Putamen (tissue), 1 donor: ENCODE measurements at regions not wholly inside any gene's neighbourhood (a gene's known extent, or its start where the extent isn't known, plus 50 kb on each side); places are given as distances from the start of the nearest gene placed in this dataset.

ENCODE experiments used
- DNase-seq: peaks from one replicate; pipeline ENCODE4 v3.0.0-alpha.2; 2016; ENCODE audit warnings: low spot score

DNA sequence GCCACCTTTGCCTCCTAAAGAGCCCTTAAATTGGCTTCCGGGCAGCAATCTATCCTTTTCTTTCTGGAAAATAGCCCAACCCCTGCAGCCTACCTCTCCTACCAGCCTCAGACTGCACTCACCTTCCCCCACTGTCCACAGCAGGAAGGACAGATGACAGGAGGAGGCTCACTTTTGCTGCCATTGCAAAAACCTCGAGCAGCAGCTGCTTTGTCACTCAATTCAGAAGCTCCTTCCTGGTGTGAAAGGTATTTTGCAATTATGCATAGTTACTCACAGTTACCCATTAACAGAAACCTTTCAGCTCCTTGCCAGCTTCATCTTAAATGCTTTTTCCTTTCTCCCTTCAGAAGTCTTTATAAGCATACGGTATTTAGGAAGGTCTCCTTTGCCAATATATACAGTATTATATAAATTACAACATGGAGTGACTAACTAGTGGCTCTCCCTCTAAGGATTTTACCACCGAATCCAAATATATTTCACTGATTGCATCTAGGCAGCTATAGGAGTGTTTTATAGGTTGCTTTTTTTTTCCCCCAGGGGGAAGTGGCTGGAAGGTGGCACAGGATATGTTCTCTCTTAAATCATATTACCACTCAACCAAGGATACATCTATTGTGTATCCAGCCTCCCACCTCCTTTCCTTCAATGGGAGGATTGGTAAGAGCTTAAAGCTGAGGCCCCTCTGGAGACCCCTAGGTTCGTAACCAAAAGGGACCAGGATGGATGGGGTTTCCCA lies 142.1 kb upstream of the IPO9 start:
- DNase-seq, result no peak

DNA sequence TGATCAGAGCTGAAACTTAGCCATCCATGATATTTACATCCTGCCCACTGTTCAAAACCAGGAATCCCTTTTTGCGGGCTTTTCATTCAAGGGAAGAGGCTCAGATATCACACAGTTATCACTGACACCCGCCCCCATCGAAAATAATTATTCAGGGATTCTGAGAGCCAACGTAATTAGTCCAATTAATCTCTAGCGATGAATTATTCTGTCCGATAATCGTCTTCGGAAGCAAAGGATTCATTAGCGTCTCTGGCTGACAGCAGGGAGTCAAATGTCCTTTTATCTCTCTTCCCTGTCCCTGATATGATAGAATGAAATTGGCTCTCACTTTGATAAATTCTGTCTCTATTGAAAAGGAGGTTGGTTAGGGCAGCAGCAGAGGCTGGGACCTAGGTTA lies 140.4 kb upstream of the IPO9 start:
- no peak for DNase-seq

DNA sequence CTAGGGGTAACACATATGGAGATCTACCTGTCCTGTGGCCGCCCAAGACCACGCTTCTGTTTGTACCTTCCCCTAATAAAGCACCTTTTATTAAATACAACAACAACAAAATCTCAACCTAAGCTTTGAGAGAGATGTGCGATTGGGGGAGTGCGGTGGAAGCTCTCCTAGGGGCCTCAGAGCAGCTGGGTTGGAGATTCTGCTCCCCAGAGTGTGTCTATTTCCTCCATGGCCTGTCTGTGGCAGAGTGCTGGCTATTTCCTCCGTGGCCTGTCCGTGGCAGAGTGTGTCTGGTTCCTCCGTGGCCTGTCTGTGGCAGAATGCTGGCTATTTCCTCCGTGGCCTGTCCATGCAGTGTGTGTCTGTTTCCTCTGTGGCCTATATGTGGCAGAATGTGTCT lies 139.3 kb upstream of the IPO9 start:
- no peak for DNase-seq

DNA sequence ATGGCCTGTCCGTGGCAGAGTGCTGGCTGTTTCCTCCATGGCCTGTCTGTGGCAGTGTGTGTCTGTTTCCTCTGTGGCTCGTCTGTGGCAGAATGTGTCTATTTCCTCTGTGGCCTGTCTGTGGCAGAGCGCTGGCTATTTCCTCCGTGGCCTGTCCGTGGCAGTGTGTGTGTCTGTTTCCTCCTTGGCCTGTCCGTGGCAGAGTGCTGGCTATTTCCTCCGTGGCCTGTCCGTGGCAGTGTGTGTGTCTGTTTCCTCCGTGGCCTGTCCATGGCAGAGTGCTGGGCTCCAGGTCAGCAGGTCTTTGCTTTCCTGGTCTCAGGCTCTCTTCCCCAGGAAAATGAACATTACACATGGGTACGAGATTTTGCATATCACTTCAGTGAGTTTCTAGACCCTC lies 138.4 kb upstream of the IPO9 start:
- no peak for DNase-seq

DNA sequence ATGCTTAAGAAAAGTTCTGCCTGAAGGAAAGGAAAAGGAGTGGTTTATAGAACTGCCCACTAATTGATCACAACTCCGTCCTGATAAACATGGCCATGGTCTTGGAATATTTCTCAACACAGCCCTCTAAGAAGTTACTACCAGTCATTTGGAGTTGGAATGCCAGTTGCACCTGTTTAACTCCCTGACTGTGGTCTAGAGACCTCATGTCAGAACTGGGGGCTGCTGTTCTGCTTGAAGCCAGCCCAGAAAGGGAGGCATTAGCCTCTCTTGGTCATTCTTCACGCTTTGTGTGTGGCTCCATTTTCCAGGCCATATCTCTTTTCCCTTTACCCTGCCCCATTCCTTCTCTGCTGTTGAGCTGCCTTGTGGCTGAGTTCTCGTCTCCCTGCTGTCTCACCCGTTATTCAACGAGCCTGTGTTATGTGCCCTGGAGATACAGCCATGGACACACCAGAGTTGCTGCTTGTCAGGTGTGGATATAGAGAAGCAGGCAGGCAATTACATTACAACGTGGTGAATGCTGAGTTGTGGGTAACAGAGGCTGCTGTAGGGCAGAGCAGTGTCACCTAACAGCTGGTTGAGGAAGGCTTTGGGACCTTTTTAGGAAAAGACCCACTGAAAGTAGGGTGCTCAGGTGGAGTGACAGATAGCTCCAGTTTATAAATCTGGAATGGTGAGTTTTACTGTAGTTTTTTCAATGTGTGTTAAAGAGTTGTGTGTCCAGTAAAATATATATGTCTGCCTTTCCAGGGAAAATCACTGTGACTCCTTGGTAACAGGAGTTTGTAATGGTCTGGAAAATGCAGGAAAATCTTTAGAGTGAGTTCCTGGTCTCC lies 137.0 kb upstream of the IPO9 start:
- no peak for DNase-seq

DNA sequence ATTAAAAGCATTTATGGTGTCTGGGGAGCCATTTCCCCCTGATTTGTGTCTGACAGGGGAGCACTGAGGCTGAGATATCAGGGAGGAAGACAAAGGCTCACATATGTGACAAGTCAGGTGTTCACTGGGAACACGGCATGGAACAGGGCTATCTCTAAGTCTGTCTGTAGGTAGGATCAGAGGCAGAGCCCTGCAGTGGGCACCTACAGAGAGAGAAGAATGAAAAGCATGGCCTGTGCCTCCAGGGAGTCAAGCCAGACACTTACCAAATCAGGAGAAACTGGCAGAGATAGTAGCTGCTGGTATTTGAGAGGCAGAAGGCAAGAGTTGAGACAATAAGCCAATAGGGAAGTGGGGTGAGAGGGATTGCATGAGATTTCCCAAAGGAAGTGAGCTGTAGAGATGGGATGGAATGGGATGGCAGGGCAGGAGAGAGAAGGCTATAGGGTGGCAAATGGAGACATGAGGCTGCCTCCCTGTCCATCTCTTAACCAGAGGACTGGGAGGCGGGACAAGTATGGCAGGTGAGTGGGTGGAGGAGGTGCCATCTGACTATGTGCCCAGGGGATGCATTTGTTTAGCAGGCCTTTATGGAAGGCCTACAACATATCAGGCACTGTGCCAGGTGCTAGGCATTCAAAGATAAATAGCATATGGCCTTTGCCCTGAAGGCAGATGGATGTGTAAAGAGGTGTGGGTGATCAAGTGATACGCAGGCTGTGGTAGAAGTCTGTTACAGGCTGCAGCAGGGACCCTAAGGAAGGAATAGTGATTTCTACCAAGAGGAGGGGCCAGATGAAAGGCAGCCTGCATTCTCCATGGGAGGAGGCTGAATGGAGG lies 136.2 kb upstream of the IPO9 start:
- DNase-seq, result no peak

DNA sequence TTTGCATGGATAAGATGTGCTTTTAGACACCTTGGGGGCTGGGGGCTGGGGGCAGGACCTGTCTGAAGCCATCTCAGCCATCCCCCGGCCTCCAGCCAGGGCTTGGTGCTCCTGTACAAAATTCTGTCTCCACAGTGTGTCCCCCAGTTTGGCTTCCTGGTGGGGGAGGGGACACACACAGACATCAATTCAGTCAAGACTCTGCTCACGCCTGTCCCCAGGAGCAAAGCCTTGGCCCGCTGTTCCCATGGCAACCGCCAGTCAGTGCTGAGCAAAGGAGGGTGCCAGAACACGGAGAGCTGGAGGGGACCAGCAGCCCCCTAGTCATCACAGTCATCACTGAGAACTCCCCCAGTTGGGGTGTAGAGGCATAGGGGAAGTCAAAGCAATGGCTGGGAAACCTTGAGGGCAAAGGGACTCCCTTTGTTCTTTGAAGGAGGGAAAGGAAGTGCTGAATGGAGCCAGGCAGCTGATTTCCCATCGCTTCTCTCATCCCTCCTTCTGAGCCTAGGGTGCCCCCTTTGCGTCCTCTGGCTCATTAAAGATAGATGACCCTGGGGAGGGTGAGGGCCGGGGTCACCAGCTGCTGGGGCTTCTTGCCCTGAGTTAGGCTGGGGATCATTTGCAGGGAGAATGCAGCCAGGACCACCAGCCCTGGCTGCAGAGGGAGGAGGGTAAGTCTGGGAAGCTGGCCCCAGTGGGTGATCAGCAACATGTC lies 134.9 kb upstream of the IPO9 start:
- no peak for DNase-seq

DNA sequence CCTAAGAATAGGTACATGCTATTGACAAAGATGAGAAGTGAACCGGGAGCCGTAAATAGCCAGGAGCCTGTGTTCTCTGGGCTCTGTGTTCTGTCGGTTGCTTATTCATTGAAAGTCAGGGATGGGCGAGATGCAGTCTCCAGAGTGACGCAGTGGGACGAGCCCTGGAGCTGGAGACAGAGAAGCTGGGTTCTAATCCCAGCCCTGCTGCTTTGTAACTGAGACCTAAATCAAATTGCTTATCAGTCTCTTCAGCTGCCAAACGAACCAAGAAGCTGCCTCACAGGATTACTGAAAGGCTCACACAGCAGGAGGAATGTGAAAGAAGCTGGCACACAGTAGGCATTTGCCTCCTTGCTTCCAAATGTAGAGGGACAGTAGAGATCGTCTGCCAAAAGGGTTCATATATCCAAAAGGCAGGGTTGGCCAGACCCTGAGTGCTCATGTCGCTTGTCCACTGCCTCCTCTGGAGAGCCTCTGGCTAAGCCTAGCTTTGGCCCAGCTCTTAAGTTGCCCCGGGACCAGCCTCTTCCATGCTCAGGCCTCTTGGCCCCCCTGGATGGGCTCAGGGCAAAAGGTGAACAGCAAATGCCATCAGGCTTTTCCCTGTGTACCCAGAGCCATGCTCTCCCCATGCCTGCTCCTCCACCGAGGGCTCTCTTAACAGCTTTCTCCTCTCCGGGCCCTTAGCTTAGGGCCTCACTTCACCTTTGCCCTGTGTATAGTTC lies 134.2 kb upstream of the IPO9 start:
- DNase-seq, result no peak

DNA sequence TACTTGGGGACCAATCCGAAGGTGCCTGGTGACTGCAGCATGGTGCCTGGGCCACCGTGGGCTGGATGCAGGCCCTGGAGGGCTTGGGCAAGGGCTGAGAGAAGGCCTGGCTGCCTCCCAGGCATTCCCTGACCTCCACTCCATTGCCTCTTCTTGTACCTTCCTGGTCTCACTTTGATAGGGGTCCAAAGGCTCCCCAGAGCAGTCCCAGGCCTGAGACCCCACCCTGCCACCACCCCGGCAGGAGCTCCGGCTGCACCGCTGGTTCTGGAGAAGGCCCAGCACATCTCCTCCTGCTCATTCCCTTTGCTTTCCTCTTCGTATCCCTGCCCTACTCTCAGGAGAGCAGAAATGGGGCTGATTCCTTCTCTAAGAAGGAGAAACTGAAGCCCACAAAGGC lies 133.3 kb upstream of the IPO9 start:
- DNase-seq, result no peak

DNA sequence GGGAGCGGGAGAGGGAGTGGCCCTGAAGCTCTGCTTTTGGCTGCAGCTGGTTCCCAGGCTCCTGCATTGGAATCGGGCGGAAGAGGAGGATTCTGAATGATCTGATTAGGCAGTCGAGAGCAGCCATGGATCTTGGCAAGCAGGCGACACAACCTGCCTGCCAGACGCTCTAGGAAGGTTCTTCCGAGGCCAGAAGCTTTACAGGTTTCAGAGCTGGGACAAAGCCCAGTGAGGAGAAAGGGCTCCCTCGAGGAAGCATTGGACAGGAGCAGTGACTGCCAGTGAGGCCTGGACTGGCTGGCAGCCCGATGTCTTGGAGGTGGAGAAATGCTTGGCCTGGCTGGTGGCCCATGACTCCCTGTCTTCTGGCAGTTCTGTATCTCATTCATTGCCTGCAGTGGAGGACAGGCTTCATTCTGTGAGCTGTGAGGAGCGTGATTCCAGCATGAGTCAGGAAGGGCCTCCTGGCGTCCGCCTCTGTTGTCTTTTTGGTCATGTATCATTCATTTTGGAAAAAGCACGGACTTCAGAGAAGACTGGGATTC lies 132.7 kb upstream of the IPO9 start:
- peak; percentile 78 for DNase-seq

DNA sequence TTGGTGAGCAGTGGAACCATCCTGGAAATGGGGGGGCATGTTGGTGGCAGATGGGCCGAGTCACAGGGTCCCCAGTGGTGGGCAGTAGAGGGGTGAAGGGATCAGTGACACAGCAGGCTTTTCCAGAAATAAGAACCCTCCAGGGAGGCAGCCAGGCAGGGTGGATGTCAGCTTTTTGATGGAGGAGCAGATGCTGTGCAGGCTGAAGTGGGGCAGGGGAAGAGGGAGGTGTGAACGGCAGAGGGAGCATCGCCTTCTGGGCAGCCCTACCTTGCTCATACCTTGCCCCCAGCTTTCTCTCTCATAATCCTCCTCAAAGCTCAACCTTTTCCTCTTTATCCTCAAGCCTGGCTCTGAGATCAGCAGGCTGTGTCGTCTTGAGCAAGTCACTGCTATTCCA lies 131.8 kb upstream of the IPO9 start:
- no peak for DNase-seq

DNA sequence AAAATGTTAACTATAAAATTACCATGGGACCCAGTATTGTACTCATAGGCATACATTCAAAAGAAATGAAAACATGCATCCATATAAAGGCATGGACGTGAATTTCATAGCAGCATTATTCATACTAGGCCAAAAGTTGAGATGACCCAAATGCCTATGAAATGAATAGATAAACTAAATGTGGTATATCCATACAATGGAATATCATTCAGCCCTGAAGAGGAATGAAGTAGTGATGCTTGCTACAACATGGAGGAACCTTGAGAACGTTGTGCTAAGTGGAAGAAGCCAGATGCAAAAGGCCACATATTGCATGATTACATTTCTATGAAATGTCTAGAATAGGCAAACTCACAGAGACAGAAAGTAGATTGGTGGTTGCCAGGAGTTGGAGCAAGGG lies 127.1 kb upstream of the IPO9 start:
- DNase-seq, result no peak

DNA sequence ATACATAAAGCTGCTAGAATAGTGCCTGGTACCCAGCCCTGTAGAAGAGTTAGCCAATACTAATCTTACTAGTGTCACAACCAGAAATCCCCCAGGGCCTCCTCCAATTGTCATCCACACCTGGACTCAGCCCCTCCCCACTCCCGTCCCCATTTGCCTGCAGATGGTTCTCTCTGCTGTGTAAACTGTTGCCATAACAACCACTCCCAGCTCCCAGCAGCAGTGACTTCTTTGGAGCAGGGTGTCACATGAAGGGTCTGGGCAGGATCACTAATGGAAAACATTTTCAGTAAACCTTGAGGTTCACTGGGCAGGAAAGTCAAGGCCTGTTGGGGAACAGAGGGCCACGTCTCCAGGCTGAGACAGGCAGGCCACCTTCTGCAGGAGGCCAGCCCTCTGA lies 126.0 kb upstream of the IPO9 start:
- no peak for DNase-seq

DNA sequence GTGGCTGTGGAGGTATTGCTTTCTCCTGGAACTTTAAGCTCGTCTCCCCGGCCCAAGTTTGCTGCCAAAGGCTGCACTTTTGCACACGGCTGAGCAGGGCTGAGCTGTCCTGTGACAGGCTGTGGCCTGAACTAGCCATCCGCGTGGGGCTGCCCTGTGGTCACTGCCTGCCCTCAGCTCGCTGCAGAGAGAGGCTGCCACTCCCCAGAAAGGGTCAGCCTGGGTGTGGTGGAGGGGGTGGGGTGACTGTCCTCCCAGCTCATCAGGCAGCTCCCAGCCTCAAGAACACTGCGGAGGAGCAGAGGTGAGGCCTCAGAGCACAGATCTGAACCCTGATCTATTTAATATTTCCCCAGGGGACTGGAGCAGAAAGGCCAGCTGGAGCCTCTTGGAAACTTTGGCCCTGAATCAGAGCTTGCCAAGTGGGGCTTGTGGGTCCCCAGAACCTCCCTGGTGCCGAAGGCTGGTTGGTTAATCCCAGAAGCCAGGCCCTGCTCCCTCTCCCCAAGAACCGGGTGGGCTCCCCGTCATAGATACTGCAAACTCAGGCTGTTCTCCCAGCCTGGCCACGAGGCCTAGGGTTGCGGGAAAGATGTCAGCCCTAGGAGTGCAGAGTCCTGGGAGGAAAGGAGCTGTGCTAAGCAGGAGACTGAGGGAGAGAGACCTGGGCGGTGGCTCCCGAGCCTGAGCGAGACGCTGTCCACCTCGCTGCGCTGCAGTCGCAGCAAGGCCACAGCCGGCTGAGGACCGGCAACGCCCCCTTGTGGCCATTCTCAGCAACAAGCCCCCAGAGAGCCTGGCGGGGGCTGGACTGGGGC lies 125.1 kb upstream of the IPO9 start:
- DNase-seq, result peak; percentile 72

DNA sequence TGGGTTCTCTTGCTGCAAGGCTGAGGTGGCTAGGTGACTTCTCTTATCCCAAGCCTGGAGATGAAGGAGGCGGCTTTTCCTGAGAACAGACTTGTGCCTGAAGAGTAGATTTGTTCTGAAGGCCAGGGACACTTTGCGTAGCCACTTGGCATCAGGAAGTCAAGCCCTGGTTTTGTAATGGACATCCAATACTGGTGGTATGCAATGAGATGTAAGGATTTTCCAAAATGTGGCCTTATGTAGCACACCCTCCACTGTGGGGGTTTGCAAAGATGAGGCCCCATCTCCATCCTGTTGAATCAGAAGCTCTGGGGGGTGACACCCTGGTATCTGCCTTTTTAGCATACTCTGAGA lies 124.5 kb upstream of the IPO9 start:
- DNase-seq, result no peak

DNA sequence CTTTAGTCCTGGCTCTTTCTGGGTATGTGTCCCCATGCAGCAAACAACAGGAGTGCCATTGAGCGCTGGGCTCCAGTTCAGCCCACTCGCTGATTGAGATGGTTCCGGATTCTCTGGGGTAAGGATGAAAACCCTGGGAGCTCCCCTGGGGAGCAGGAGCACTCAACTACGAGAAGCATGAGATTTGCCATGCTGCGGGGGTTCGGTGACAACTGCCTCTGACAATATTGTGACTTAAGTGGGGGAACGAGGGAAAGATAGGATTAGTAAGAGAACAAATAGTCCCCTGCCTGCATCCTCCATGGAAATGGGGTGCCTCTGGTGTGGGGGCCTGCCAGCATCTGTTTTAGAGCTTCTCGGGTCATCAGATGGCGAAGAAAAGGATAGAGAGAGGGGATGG lies 123.6 kb upstream of the IPO9 start:
- no peak for DNase-seq

DNA sequence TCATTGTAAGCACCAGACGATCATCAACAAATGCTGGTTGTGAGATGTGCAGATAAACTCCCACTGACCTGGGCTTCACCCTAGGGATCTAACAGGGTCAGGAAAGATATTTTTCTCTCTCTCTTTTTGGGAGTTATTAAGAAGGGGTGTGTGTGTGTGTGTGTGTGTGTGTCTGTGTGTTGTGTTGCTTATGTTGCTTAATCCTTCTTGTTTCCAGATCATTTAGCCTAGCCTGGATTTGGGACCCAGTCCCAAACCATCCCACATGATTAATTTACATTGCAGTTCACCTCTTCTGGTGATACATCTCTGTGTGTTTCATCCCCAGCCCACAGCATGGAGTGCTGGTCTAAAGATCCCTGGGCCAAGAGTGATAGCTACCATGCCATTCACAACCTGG lies 122.8 kb upstream of the IPO9 start:
- DNase-seq, result no peak

DNA sequence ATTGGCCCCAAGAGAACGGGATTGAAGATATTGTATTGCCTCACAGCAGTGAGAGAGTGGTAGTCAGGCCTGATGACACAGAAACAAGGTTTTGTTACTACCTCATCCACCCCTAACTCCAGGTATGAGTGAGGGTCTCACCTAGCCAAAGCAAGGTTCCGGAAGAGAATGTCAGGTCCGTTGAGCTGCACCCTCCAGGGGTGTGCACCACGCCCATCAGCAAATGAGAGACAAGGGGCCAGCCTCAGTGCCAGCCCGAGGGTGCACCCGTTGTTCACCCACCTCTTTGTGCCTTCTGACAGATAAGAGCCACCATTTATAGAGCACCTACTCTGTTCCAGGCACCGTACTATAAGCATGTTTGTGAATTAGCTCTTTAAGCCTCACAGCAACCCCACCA lies 121.9 kb upstream of the IPO9 start:
- DNase-seq, result no peak

DNA sequence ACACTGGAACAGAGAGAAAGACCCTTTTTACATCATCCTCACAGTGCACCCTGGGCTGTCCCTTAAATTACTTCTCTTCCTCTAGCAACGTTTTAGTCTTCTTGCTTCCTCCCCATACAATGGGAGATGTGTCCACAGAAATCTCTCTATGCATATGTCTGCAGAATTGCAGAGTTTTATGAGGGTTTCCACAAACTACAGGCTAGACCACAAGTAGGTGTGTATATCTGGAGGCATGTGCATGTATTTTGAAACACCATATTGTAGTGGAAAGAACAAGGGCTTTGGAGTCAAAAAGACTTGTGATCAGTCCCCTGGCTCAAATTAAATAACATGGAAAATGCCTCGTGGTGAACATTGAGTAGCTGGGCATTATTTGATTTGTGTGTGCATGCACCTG lies 121.3 kb upstream of the IPO9 start:
- DNase-seq, result no peak

DNA sequence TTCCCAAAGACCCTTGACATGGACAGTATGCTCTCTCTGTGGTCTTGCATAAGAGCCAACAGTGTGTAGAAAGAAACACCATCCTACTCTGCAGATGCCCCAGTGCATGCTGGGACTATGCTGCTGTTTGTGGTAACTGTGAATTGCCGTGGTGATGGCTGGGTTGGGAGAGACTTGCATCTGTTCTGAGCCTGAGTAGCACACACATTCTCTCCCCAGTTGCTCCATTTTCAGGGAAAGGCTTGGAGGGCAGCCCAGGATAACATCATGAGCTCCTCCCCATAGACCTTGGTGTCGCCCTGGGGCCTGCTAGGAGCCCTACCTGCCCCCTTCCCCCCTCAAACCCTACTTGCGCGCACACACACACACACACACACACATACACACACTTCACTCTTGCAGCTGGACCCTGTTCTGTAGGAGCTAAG lies 120.9 kb upstream of the IPO9 start:
- DNase-seq, result no peak
